HCT116 (cell line): ENCODE measurements at regions not wholly inside any gene's neighbourhood (a gene's known extent, or its start where the extent isn't known, plus 50 kb on each side); places are given as distances from the start of the nearest gene placed in this dataset.
"Not testable (repeated sequence)": the region's sequence is repeated elsewhere in the genome, so short reads cannot be mapped to it uniquely, and the experiment has no call there.

Experiments used
- ATAC-seq: fragments of 200-7000 bp; cut with Tn5 transposase; 2 replicates; pipeline ENCODE4 v1.9.1; 2020; ENCODE audit warnings: mild to moderate bottlenecking, moderate library complexity
- BruUV-seq: library from RNA; stranded (reverse); fragments of 400-500 nt; replicated peaks from 2 replicates; lab custom pipeline; 2021; lab: Mats Ljungman, UMichigan
- CTCF ChIA-PET: fragments of 300-600 bp; sonication (Branson Sonifier 250); formaldehyde crosslinking; loops from one replicate; lab custom pipeline; 2021; ENCODE audit warnings: antibody characterized with exemption; lab: Charles Lee
- POLR2A ChIA-PET: fragments of 300-600, 350-600 bp; sonication (Branson Sonifier 250); formaldehyde crosslinking; loops from one replicate; lab custom pipeline; 2021; ENCODE audit warnings: antibody characterized with exemption; lab: Charles Lee
- RAD21 ChIA-PET, 2 experiments: fragments of 300-600 bp; sonication (Branson Sonifier 250); formaldehyde crosslinking; loops; one replicate each; lab custom pipeline; 2023; ENCODE audit warnings: low total read pairs in 2 of 2; ENCODE audit not compliant: uncharacterized antibody in 2 of 2, unreplicated experiment in 2 of 2, low non-redundant PET in 1 of 2; lab: Charles Lee
- DNase-seq: peaks from one replicate; pipeline ENCODE4 v3.0.0-alpha.2; 2010; ENCODE audit warnings: low read depth, low spot score
- H2AFZ ChIP-seq: fragments of 200-600 bp; shearing (Covaris generic), sonication (generic); 2 replicates; pipeline ENCODE4 v1.6.1; 2017; ENCODE audit warnings: low read depth, mixed run types, mixed read lengths, antibody characterized with exemption, low read length; ENCODE audit not compliant: poor library complexity, severe bottlenecking
- H3K27ac ChIP-seq: 2 replicates; pipeline ENCODE4 v1.5.1; 2012; ENCODE audit warnings: low read depth, low read length
- H3K27me3 ChIP-seq: fragments of 200-600 bp; sonication (generic); 2 replicates; pipeline ENCODE4 v1.6.1; 2016; ENCODE audit warnings: mixed run types, low read length, mixed read lengths; ENCODE audit not compliant: insufficient read depth
- H3K36me3 ChIP-seq, 2 experiments: fragments of 200-500 bp in 1 of 2; fragments of 200-600 bp in 1 of 2; sonication (Bioruptor generic) in 1 of 2; sonication (generic) in 1 of 2; 2 replicates each; pipeline versions ENCODE4 v1.5.1 to v1.6.1; 2014 to 2016; ENCODE audit warnings: low read length in 2 of 2, inconsistent platforms in 1 of 2, mixed read lengths in 1 of 2, mixed run types in 1 of 2; ENCODE audit not compliant: insufficient read depth in 2 of 2, control insufficient read depth in 1 of 2
- H3K4me1 ChIP-seq, 2 experiments: fragments of 200-600 bp in 1 of 2; sonication (generic) in 1 of 2; 2 replicates each; pipeline versions ENCODE4 v1.5.1 to v1.6.1; 2012 to 2017; ENCODE audit warnings: low read length in 2 of 2, inconsistent platforms in 1 of 2, mild to moderate bottlenecking in 1 of 2, mixed read lengths in 1 of 2, mixed run types in 1 of 2, moderate library complexity in 1 of 2; ENCODE audit not compliant: insufficient read depth in 2 of 2, control insufficient read depth in 1 of 2
- H3K4me2 ChIP-seq: fragments of 200-600 bp; sonication (generic); 2 replicates; pipeline ENCODE4 v1.6.1; 2017; ENCODE audit warnings: mixed run types, low read length, mixed read lengths
- H3K4me3 ChIP-seq, 2 experiments: fragments of 200-600 bp in 1 of 2; sonication (generic) in 1 of 2; replicated peaks in 1 of 2; 2 replicates each; pipeline ENCODE4 v1.5.1; 2011 to 2016; ENCODE audit warnings: low read length in 2 of 2, control low read depth in 1 of 2, low read depth in 1 of 2, mild to moderate bottlenecking in 1 of 2, mixed read lengths in 1 of 2, mixed run types in 1 of 2
- H3K79me2 ChIP-seq: fragments of 200-600 bp; sonication (generic); 2 replicates; pipeline ENCODE4 v1.6.1; 2017; ENCODE audit warnings: mild to moderate bottlenecking, mixed run types, low read length, moderate library complexity, mixed read lengths; ENCODE audit not compliant: insufficient read depth
- H3K9ac ChIP-seq: fragments of 200-600 bp; sonication (generic); 2 replicates; pipeline ENCODE4 v1.6.1; 2016; ENCODE audit warnings: low read length, mixed read lengths
- H3K9me2 ChIP-seq: fragments of 200-600 bp; sonication (generic), shearing (Covaris generic); 2 replicates; pipeline ENCODE4 v1.6.1; 2017; ENCODE audit warnings: mixed run types, mild to moderate bottlenecking, moderate library complexity; ENCODE audit not compliant: insufficient read depth
- H3K9me3 ChIP-seq, 2 experiments: fragments of 200-500 bp in 1 of 2; fragments of 200-600 bp in 1 of 2; sonication (Bioruptor generic) in 1 of 2; sonication (generic) in 1 of 2; 2 replicates each; pipeline ENCODE4 v1.6.1; 2014 to 2017; ENCODE audit warnings: low read length in 2 of 2, mixed read lengths in 2 of 2, inconsistent platforms in 1 of 2, low read depth in 1 of 2, mild to moderate bottlenecking in 1 of 2, mixed run types in 1 of 2, moderate library complexity in 1 of 2; ENCODE audit not compliant: control insufficient read depth in 1 of 2, insufficient read depth in 1 of 2
- H4K20me1 ChIP-seq: fragments of 200-600 bp; sonication (generic), shearing (Covaris generic); 2 replicates; pipeline ENCODE4 v1.6.1; 2017; ENCODE audit warnings: mixed run types, mild to moderate bottlenecking, moderate library complexity; ENCODE audit not compliant: insufficient read depth
- CBX3 ChIP-seq: IDR thresholded peaks from 2 replicates; pipeline ENCODE4 v1.6.1; 2012; ENCODE audit warnings: low read depth
- ELF1 ChIP-seq: IDR thresholded peaks from 2 replicates; pipeline ENCODE4 v1.6.1; 2012; ENCODE audit warnings: low read depth, borderline replicate concordance
- EZH2 ChIP-seq: fragments of 200-600 bp; sonication (generic); IDR thresholded peaks from 2 replicates; pipeline ENCODE4 v1.6.1; 2017; ENCODE audit warnings: antibody characterized with exemption, mixed run types
- EZH2phosphoT487 ChIP-seq: fragments of 200-600 bp; IDR thresholded peaks from 2 replicates; pipeline ENCODE4 v1.6.1; 2018; ENCODE audit warnings: antibody characterized with exemption, borderline replicate concordance
- POLR2A ChIP-seq: IDR thresholded peaks from 2 replicates; pipeline ENCODE4 v1.7.0; 2011; ENCODE audit warnings: borderline replicate concordance; ENCODE audit not compliant: insufficient read depth, insufficient read length; ENCODE audit errors: extremely low read depth
- POLR2AphosphoS5 ChIP-seq: IDR thresholded peaks from 2 replicates; pipeline ENCODE4 v1.6.1; 2011; ENCODE audit warnings: mild to moderate bottlenecking, low read depth, low read length, moderate library complexity
- SRF ChIP-seq: IDR thresholded peaks from 2 replicates; pipeline ENCODE4 v1.6.1; 2012; ENCODE audit warnings: low read depth
- YY1 ChIP-seq: IDR thresholded peaks from 2 replicates; pipeline ENCODE4 v1.6.1; 2011; ENCODE audit warnings: low read length, low read depth, moderate library complexity, mild to moderate bottlenecking; ENCODE audit not compliant: insufficient replicate concordance; ENCODE audit errors: extremely low read depth
- ZFX ChIP-seq: fragments of 450-650 bp; IDR thresholded peaks from 2 replicates; pipeline ENCODE4 v1.6.1; 2017
- ZNF274 ChIP-seq: fragments of 200-500 bp; sonication (Bioruptor generic); IDR thresholded peaks from 2 replicates; pipeline ENCODE4 v1.6.1; 2014; ENCODE audit warnings: mild to moderate bottlenecking, low read depth, low read length, inconsistent platforms
- intact Hi-C: fragments of 100-400 bp; cut with micrococcal nuclease; formaldehyde crosslinking; loops from 2 replicates; pipeline ENCODE4 v1.10.0; 2022
- TF ChIP-seq, protein P1 (sequence below): IDR thresholded peaks from 2 replicates; pipeline ENCODE4 v1.6.1; 2012
- TF ChIP-seq, protein P2 (sequence below): IDR thresholded peaks from 2 replicates; pipeline ENCODE4 v1.6.1; 2011; ENCODE audit warnings: mild to moderate bottlenecking, low read length, moderate library complexity; ENCODE audit not compliant: insufficient replicate concordance; ENCODE audit errors: extremely low read depth

DNA sequence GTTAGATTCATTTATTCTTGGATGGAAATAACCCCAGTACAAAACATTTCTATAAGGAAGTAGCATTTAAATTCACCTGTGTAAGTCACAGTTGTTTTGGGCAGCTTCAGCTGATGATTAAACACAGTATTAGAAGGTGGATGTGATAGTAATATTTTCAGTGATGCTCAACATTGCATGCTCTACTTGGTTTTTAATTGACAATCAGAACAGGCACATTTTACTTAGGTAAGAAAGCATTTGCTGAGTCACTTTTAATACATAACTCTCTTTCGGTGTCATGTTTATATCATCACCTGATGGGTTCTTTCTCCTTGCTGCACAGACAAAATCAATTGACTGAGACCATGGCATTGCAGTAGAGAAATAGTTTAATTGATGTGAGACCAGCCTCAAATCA lies 80.7 kb downstream of the CMAS start:
- CTCF ChIA-PET: no interaction called here
- DNase-seq: no peak
- no TSS peak for BruUV-seq

DNA sequence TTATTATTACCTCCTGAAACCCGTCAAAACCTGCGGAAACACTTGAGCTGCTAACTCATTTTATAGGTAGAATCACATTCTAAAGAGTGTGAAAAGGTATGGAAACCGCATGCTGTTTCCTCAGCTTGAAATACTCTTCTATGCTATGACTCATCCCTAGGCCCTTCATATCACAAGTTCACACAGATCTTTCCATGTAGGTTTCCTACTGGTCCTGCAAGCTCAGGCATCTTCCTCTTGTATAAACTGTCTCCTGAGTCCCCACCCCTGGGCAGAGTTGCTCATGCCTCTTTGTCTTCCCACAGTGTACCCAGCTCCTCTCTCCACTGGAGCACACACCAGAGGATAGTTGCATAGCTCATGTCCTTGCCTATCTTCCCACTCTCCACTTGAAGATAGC lies 84.7 kb downstream of the CMAS start:
- Histone ChIP-seq H4K20me1 (no peaks in the 10 kb centered on the region), H3K27ac (no peak overlapping the region), H3K36me3 (no peaks in the 10 kb centered on the region), H3K4me3 (no peak overlapping the region), H2AFZ (no peak overlapping the region), H3K9me3 (no peaks in the 10 kb centered on the region), H3K27me3 (no peaks in the 10 kb centered on the region), H3K9ac (no peak overlapping the region), H3K4me1 (no peaks in the 10 kb centered on the region), H3K79me2 (no peaks in the 10 kb centered on the region), H3K4me2 (no peak overlapping the region), H3K9me2 (no peaks in the 10 kb centered on the region)
- ChIA-PET RAD21 (no interaction called here), CTCF (interaction anchor here (1.1 kb wide), 1 partner anchor 112 kb away, joined by 3 read pairs; no protein-coding TSS in a partner anchor), POLR2A (no interaction called here)
- ATAC-seq: no peak
- intact Hi-C loops: no loop called here
- DNase-seq: no peak
- BruUV-seq: no TSS peak
- no peak for TF ChIP-seq SRF
- TF ChIP-seq, protein P1, sequence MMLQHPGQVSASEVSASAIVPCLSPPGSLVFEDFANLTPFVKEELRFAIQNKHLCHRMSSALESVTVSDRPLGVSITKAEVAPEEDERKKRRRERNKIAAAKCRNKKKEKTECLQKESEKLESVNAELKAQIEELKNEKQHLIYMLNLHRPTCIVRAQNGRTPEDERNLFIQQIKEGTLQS: no peak
- TF ChIP-seq YY1: no peak
- TF ChIP-seq POLR2AphosphoS5: no peak
- no peak for TF ChIP-seq EZH2
- TF ChIP-seq ZFX: no peak

More for the DNA sequence above, 80.7 kb downstream of the CMAS start:
- no peak for ATAC-seq
- ChIA-PET RAD21 (no interaction called here), POLR2A (no interaction called here)
- H3K27me3 ChIP-seq: no peaks in the 10 kb centered on the region
- no peaks in the 10 kb centered on the region for H3K36me3 ChIP-seq
- no peaks in the 10 kb centered on the region for H3K4me1 ChIP-seq
- TF ChIP-seq, protein P2, sequence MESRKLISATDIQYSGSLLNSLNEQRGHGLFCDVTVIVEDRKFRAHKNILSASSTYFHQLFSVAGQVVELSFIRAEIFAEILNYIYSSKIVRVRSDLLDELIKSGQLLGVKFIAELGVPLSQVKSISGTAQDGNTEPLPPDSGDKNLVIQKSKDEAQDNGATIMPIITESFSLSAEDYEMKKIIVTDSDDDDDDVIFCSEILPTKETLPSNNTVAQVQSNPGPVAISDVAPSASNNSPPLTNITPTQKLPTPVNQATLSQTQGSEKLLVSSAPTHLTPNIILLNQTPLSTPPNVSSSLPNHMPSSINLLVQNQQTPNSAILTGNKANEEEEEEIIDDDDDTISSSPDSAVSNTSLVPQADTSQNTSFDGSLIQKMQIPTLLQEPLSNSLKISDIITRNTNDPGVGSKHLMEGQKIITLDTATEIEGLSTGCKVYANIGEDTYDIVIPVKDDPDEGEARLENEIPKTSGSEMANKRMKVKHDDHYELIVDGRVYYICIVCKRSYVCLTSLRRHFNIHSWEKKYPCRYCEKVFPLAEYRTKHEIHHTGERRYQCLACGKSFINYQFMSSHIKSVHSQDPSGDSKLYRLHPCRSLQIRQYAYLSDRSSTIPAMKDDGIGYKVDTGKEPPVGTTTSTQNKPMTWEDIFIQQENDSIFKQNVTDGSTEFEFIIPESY: no peak
- TF ChIP-seq EZH2phosphoT487 (no peak), ZNF274 (no peak), ELF1 (no peak), CBX3 (no peak), POLR2A (no peak)
- no peak overlapping the region for H3K4me3 ChIP-seq
- no peaks in the 10 kb centered on the region for H3K9me3 ChIP-seq
- no peak overlapping the region for H3K27ac ChIP-seq
- no peaks in the 10 kb centered on the region for H4K20me1 ChIP-seq
- no peaks in the 10 kb centered on the region for H3K79me2 ChIP-seq
- no peak overlapping the region for H2AFZ ChIP-seq
- no peak overlapping the region for H3K4me2 ChIP-seq
- intact Hi-C loops: no loop called here
- H3K9ac ChIP-seq: no peak overlapping the region
- no peaks in the 10 kb centered on the region for H3K9me2 ChIP-seq

DNA sequence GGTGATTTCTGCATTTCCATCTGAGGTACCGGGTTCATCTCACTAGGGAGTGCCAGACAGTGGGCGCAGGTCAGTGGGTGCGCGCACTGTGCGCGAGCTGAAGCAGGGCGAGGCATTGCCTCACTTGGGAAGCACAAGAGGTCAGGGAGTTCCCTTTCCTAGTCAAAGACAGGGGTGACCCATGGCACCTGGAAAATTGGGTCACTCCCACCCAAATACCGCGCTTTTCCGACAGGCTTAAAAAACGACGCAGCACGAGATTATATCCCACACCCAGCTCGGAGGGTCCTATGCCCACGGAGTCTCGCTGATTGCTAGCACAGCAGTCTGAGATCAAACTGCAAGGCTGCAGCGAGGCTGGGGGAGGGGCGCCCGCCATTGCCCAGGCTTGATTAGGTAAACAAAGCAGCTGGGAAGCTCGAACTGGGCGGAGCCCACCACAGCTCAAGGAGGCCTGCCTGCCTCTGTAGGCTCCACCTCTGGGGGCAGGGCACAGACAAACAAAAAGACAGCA lies 90.6 kb downstream of the CMAS start:
- intact Hi-C loops, H3K36me3 ChIP-seq, POLR2A ChIA-PET, ATAC-seq, H3K9ac ChIP-seq, H2AFZ ChIP-seq, H3K9me3 ChIP-seq, H3K9me2 ChIP-seq, BruUV-seq, DNase-seq, H4K20me1 ChIP-seq, CTCF ChIA-PET, H3K79me2 ChIP-seq, H3K27ac ChIP-seq, H3K27me3 ChIP-seq, H3K4me3 ChIP-seq, RAD21 ChIA-PET, H3K4me1 ChIP-seq, H3K4me2 ChIP-seq: not testable (repeated sequence)
